Medulla oblongata (tissue), 1 donor: ENCODE measurements at regions not wholly inside any gene's neighbourhood (a gene's known extent, or its start where the extent isn't known, plus 50 kb on each side); places are given as distances from the start of the nearest gene placed in this dataset.
"Not testable (repeated sequence)": the region's sequence is repeated elsewhere in the genome, so short reads cannot be mapped to it uniquely, and the experiment has no call there.

ENCODE experiments used
- DNase-seq: peaks from one replicate; pipeline ENCODE4 v3.0.0-alpha.2; 2015; ENCODE audit errors: extremely low spot score

- no peak for DNase-seq
These were observed 1934.6 kb upstream of the LRRTM1 start for GRCh38 chr2:82239176-82239575.

GRCh38 chr2:82237994-82238662 lies 1933.6 kb upstream of the LRRTM1 start:
- DNase-seq: no peak

- no peak for DNase-seq
These were observed 1929.8 kb upstream of the LRRTM1 start for GRCh38 chr2:82234283-82234874.

- DNase-seq: no peak
These were observed 1929.3 kb upstream of the LRRTM1 start for GRCh38 chr2:82233806-82234205.

- DNase-seq: no peak
These were observed 1925.9 kb upstream of the LRRTM1 start for GRCh38 chr2:82230406-82230805.

GRCh38 chr2:82226441-82226840 lies 1921.9 kb upstream of the LRRTM1 start:
- DNase-seq: no peak

GRCh38 chr2:82224301-82224940 lies 1919.9 kb upstream of the LRRTM1 start:
- no peak for DNase-seq

GRCh38 chr2:82215212-82215611 lies 1910.7 kb upstream of the LRRTM1 start:
- DNase-seq: no peak

- DNase-seq: no peak
These were observed 1894.9 kb upstream of the LRRTM1 start for GRCh38 chr2:82199493-82199852.

GRCh38 chr2:82198809-82199492 lies 1894.4 kb upstream of the LRRTM1 start:
- no peak for DNase-seq

GRCh38 chr2:82182270-82182669 lies 1877.7 kb upstream of the LRRTM1 start:
- DNase-seq: no peak

- DNase-seq: not testable (repeated sequence)
These were observed 1870.7 kb upstream of the LRRTM1 start for GRCh38 chr2:82175210-82175609.

GRCh38 chr2:82172483-82172882 lies 1867.9 kb upstream of the LRRTM1 start:
- DNase-seq: no peak

- no peak for DNase-seq
These were observed 1864.8 kb upstream of the LRRTM1 start for GRCh38 chr2:82169379-82169778.

GRCh38 chr2:82165377-82165776 lies 1860.8 kb upstream of the LRRTM1 start:
- no peak for DNase-seq

GRCh38 chr2:82158150-82158549 lies 1853.6 kb upstream of the LRRTM1 start:
- no peak for DNase-seq

GRCh38 chr2:82155469-82155868 lies 1850.9 kb upstream of the LRRTM1 start:
- no peak for DNase-seq

- no peak for DNase-seq
These were observed 1838.8 kb upstream of the LRRTM1 start for GRCh38 chr2:82143343-82143742.

GRCh38 chr2:82139979-82140611 lies 1835.5 kb upstream of the LRRTM1 start:
- no peak for DNase-seq

GRCh38 chr2:82137441-82137840 lies 1832.9 kb upstream of the LRRTM1 start:
- DNase-seq: no peak

- no peak for DNase-seq
These were observed 1823.5 kb upstream of the LRRTM1 start for GRCh38 chr2:82128051-82128450.

GRCh38 chr2:82124629-82125028 lies 1820.1 kb upstream of the LRRTM1 start:
- DNase-seq: no peak
